GM19468 (cell line): ENCODE measurements at regions not wholly inside any gene's neighbourhood (a gene's known extent, or its start where the extent isn't known, plus 50 kb on each side); places are given as distances from the start of the nearest gene placed in this dataset.

Source experiments
- ATAC-seq: cut with Tn5 transposase; IDR thresholded peaks from one replicate; pipeline ENCODE4 v1.9.1; 2021; ENCODE audit warnings: mild to moderate bottlenecking, moderate library complexity, moderate number of reproducible peaks; ENCODE audit not compliant: unreplicated experiment; ENCODE audit errors: extremely low read depth

DNA sequence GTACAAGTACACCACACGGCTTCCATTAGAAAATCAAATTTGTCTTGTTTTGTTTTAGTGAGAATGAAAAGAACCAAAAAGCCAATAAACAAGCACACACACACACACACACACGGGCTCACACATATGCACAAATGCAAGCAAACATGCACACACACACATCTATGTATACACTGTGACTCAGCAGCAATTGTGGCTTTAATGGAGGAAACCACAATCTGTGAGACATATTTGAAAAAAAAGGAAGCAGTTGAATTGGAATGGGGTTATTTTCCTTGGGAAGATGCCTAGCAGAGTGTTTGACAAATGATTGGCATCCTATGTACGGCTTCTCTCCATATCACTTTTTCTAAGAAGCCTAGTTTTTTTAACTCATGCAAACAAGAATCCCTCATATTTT is 201.1 kb upstream of the ARRDC4 start:
- no peak for ATAC-seq

DNA sequence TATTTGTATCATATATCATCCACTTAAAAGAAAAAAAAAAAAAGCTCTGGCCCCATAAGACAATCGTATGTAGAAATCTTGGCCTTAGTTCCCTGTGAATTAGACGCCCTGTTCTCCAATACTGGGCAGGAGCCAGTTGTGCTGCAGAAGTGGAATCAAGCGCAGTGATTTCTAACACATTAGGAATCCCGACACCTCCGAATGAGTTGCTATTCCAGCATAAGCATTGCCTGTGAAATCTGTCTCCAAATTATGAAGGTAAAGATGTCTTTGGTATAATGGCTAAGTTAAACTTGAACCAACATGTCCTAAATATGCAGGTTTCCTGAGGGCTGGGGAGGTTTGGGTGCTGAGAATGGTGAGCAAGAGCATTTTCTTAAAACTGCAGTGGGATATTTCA is 199.4 kb upstream of the ARRDC4 start:
- ATAC-seq: no peak

DNA sequence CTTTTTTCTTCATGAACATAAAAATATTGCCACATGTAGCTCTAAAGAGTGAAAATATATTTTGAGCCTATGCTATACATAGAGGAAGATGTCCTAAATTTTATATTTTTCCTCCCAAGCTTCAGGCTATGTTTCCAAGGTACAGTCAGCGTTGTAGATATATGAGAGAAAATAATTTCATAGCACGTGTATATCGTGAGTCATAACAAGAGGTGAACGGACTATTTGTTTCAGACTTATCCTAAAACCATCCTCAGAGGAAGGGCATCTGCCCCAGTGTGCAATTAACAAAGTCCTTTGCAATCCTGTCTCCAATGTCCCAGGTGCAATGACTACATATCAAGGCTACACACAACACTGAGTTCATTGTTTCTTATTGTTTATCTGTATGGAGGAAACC is 177.3 kb upstream of the ARRDC4 start:
- ATAC-seq: no peak

DNA sequence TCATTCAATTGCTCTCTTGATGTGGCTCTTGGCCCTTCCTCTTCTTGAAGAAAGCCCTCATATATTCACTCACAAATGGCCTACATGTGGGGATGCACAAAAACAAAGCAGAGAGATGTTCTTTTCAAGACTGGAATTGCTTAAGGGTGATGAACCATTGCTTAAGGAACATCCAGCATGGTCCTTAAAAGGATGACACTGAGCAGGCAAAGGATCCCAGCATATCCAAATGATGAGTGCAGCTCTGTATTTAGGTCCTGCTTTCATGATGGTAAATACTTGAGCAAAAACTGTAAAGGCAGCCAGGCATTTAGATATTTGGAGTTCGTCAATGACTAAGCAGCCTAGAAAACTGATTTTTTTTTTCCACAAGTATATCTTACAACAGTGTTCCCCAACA is 173.8 kb upstream of the ARRDC4 start:
- ATAC-seq: no peak

DNA sequence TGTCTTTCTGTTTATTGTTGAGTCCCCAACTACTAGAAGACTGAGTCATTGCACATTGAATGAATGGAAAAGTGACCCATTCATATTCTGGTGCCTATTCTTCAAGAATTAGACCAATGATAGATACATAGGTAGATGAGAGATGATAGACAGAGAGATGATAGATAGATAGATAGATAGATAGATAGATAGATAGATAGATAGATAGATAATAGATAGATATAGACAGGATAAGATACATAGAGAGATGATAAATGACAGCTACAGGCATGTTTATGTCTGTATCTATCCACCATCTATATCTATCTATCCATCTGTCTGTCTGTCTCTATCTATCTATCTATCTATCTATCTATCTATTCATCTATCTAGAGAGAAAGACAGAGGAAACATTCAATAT is 170.3 kb upstream of the ARRDC4 start:
- no peak for ATAC-seq

GRCh38 chr15:97791824-97792792 is 168.4 kb upstream of the ARRDC4 start:
- no peak for ATAC-seq

DNA sequence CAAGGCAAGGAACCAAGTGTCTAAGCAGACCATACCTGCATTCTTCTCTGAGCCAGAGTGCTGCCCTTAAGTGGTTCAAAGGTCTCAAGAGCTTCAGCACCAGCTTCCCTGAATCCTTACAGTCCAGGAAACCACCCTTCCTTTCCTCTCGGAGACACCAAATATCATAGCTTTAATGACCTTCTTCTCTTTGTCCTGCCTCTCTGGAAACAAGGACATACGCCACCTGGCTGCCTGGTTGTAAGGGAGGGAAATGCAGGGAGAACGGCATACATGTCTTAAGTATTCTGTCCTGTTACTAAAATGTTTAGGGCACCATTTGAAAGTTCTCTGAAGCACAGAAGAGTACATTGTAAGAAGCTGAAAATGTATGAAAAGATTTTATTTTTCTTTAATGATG is 155.6 kb upstream of the ARRDC4 start:
- no peak for ATAC-seq

DNA sequence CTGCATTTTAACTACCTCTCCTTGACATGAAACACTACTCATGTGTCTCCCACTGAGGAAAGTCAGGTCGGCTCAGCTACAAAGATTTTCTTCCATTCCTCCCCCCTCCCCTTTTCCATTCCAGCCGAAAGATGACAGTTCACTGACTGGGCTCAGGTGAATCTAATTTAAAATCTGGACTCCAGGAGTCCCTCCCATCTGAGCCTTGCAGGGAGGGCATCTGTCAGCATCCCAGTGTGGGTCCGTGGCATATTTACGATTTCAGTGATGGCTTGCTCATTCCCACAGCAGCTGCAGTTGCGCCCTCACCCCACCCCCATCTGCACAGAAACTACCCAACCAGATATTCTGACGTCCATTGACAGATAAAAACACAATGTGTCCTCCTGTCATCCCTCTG is 153.7 kb upstream of the ARRDC4 start:
- no peak for ATAC-seq

- ATAC-seq: no peak
These were observed 144.7 kb upstream of the ARRDC4 start for GRCh38 chr15:97815835-97816234.

DNA sequence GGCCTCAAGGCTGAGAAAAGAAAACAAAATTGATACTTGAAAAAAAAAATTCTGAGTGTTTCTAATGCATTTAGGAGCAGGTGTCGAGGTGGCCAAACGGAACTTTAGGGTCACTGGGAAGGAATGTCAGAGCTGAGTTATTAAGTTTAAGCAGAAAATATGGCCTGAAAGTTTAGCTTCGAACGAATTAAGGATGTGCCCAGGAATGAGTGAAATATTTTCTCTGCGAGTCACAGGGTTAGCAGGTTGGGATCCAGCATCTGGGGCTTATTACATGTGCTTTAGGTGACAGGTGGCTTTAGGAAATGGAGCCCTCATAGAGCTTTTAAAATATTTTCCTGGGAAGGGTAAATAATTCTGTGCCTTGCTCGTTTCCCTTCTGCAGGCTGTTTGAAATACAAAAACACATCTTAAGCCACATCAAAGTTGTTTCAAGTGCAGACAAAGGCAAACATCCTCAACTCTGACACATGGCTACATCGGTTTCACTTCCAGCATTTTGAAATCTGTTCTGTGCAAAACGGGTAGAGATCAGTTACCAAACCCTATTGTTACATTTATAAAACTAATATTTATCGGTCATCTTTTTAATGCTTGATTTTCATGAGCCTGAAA is 143.1 kb upstream of the ARRDC4 start:
- ATAC-seq: no peak

- ATAC-seq: no peak
These were observed 124.5 kb upstream of the ARRDC4 start for GRCh38 chr15:97836003-97836402.

DNA sequence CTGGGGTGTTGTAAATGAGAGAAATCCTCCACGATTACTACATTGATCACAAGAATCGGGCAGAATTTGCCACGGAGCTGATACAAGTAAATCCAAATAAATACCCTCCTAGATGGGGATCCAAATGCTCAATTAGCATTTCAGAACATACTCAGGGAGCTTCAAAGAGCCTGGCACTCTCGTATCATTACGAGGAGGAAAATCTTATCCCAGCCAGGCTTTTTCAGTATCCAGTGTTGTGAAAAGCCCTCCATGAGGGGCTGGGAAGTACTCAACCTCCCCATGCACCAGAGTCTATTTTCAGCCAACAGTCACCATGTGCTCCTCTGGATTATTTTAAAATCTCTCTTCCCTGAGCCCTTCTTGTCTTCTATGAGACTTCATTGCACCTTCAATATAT is 122.6 kb upstream of the ARRDC4 start:
- no peak for ATAC-seq

GRCh38 chr15:97838606-97839210 is 121.8 kb upstream of the ARRDC4 start:
- ATAC-seq: no peak

- ATAC-seq: no peak
These were observed 120.0 kb upstream of the ARRDC4 start for GRCh38 chr15:97840501-97840900.

DNA sequence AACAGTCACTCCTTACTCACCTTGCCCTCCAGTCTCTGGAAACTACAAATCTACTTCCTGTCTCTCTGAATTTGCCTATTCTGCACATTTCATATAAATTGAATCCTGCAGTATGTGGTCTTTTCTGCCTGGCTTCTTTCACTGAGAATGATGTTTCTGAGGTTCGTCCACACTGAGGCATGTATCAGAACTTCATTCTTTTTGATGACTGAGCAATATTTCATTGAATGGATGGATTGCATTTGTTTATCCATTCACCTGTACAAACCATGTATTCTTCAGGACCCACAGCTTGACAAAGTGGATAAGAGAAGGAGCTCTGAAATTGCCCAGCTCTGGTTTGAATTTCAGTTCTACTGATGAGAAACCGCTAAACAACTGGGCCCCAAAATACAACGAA is 118.9 kb upstream of the ARRDC4 start:
- ATAC-seq: no peak

DNA sequence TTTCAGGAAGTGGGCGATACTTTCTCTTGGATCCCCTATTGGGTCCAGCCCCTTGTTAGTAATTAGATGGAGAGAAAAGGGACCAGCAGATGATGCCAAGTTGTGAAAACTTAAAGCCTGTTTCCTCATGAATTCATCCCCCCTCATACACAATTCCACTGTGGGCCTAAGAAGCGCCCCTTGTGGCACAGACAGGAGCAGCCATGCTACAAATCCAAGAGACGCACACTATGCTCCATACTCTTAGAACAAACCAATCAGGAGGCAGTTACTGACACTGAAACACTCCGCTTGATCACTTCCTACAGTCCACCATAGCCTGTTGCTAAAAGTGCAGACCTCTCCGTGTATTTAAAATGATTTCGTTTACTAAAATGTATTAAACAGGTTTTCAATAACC is 111.3 kb upstream of the ARRDC4 start:
- no peak for ATAC-seq

DNA sequence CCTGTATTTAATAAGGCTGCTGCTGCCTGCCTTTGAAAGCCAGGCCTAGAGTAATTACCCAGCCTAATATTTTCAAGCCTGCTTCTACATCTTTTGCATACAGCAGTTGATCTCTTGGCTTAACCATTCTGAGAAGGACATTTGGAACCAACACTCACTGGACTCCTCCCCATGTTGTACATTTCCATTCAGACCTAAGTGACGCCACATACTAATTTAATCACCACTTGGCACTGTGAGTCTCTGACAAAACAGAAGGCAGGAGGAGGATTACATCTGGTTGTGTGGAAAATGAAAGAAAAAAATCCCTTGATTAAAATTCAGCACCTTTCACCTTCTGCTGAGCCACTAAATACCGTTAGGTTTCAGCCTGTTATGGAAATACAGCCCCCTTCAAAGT is 102.2 kb upstream of the ARRDC4 start:
- no peak for ATAC-seq

GRCh38 chr15:97861529-97862260 is 98.8 kb upstream of the ARRDC4 start:
- no peak for ATAC-seq

DNA sequence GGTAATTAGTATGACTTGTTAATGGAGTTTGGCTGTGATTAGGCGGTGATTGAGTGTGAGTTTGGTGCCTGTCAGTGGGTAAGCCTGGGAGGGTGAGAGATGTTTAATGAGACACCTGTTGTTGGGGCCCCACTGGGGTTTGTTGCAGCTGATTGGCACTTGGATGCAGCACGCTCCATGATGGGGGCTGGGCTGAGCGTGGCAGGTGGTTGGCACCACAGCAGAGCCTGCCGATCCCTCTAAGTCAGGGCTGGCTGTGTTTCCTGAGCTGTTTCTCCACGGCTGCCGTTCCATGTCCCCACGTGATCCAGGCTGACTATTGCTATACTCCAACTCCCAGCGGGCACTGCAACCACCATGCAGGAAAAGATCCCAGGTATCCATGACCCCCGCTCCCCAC is 93.5 kb upstream of the ARRDC4 start:
- ATAC-seq: no peak

DNA sequence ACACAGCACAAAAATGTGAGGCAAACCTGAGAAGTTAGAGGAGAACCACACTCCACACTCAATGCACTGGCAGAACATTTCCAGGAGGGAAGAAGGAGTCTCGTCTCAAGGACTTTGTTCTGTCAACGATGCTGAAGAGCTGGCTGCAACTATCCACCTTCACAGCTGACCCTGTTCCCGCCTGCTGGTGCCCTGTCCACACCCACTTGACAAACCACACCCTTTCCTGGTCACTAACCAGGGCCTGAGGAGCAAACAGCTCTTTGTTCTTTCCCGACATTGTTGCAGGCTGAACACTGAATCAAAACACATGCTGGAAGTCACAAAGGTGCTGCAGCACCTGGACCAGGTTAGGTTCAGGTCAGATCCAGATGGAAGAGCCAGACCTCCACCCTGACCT is 92.6 kb upstream of the ARRDC4 start:
- no peak for ATAC-seq

DNA sequence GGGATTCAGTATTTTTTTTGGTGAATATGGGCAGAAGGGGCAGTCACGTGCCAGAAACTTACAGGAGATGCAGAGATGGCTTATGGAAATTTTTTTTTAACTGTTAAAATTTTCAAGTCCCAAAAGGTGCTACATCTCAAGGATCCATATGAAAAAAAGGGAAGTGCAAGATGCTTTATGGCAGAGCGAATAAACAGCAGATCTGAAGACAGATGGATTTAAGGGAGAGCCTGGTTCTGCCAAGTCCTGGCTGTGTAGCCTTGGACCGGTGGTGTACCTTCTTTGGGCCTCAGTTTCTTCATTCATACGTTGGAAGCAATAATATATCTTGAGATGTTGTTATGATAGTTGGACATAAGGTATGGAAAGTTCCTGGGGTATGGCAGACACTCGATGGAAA is 91.5 kb upstream of the ARRDC4 start:
- no peak for ATAC-seq
